ENCODE measurements at regions not wholly inside any gene's neighbourhood (a gene's known extent, or its start where the extent isn't known, plus 50 kb on each side); places are given as distances from the start of the nearest gene placed in this dataset.

DNA sequence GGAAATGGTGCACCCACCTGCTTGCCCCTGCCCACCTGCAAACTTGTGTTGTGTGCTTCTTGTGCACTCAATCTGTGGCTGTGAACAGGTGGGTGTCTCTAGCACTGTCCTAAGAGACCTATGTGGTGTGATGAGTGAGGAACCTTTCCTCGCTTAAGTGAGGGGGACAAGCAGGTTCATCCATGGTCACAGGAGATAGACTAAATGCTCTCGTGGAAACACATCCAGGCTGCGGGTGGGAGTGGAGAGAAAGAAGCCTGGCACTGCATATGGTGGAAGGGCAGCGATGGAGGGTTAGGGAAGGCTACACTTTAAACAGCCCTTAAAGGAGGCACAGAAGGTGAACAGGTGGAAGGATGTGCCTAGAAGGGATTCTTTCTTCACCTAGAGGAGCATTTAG is 330.9 kb downstream of the CXCL12 start:
- ChIA-PET POLR2A (no interaction called here), CTCF (no interaction called here)
- Mint-ChIP-seq H3K27ac (no peak overlapping the region), H3K27me3 (peaks cover 7% of the 10 kb centered on the region), H3K4me3 (no peak overlapping the region), H3K36me3 (no peaks in the 10 kb centered on the region), H3K9me3 (no peaks in the 10 kb centered on the region), H3K4me1 (ENCODE audit: low read depth) (no peaks in the 10 kb centered on the region)
- DNase-seq: no peak
- intact Hi-C loops (cut with micrococcal nuclease): no loop called here

DNA sequence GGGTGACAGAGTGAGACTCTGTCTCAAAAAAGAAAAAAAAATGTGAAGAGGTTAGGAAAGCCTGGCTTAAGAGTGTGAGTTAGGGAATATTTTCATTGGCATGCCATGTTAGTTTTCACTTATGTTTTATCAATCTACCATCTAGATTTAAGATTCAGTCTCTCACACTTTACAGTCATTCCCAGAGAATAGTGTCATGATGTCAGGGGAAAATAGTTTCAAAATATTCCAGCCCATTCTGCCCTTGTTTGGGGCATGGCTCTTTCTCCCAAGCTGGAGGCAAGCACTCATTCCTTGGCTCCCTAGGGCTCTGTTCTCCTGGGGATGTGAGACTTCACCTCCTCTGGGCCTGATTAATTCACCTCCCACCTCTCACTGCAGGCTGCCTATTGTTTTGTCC is 331.5 kb downstream of the CXCL12 start:
- Mint-ChIP-seq H3K4me1 (ENCODE audit: low read depth) (no peaks in the 10 kb centered on the region), H3K27ac (no peak overlapping the region), H3K27me3 (peaks cover 5% of the 10 kb centered on the region), H3K4me3 (no peak overlapping the region), H3K9me3 (no peaks in the 10 kb centered on the region), H3K36me3 (no peaks in the 10 kb centered on the region)
- intact Hi-C loops (cut with micrococcal nuclease): no loop called here
- CTCF ChIA-PET: no interaction called here
- no peak for DNase-seq
- POLR2A ChIA-PET: no interaction called here

DNA sequence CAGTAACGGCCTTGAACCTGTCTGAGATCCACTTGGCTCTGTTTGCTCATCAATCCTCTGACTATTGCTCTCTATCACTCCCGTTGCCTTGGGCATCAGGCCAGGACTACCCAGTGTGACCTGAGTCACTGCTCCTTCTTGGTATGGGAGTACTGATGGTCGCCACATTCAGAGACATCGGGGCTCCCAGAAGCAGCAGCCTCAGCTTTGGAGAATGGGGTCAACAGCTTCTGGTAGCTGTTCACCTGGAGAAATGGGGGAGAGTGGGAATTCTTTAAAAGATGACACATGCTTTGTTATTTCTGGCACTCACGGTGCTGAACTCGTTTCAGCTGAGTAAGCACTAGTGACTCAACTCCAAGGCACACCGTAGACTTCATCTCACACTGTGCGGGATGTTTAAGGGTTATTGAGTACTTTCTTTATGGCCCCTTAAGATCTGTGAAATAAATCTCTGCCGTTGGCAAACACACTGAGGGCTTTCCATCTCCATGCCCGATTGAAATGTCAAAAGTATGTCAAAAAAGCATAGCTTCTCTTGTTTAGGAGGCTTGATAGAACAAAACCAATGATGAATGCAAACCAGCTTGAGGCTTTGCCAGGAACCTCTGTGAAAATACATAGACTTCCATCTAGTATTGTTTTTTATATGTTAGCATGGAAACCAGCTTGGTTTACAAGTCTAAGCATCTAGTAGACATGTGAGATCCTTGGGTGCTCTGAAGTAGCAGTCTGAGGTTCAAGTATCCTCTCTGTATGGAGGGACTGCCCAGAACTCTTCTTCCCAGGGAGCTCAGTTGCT is 333.1 kb downstream of the CXCL12 start:
- Mint-ChIP-seq H3K4me1 (ENCODE audit: low read depth) (no peaks in the 10 kb centered on the region), H3K27me3 (peaks cover 11% of the 10 kb centered on the region), H3K9me3 (no peaks in the 10 kb centered on the region), H3K4me3 (no peak overlapping the region), H3K27ac (no peak overlapping the region), H3K36me3 (no peaks in the 10 kb centered on the region)
- intact Hi-C loops (cut with micrococcal nuclease): no loop called here
- CTCF ChIA-PET: no interaction called here
- no peak for DNase-seq
- POLR2A ChIA-PET: no interaction called here

DNA sequence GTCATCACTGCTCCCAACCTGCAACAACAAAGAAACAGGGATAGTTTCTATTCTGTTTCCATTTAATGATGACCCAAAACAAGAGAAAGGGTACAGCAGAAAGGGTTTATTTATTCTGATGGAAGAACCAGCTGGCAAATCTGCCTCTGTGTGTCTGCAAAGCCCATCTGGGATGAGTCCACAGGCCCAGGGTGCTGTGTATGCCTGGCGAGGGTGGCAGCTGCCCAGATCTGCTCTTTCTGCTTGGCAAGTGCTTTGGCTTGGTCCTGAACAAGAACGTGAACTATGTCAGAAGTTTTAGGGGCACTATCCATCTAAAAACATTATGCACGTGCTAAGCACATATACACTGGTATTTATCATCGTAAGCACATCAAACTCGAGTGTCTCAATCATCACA is 333.8 kb downstream of the CXCL12 start:
- H3K36me3 Mint-ChIP-seq: no peaks in the 10 kb centered on the region
- no peak for DNase-seq
- ChIA-PET POLR2A (no interaction called here), CTCF (no interaction called here)
- no peaks in the 10 kb centered on the region for H3K9me3 Mint-ChIP-seq
- H3K4me3 Mint-ChIP-seq: no peak overlapping the region
- H3K27me3 Mint-ChIP-seq: peaks cover 11% of the 10 kb centered on the region
- no peaks in the 10 kb centered on the region for H3K4me1 Mint-ChIP-seq (ENCODE audit: low read depth)
- H3K27ac Mint-ChIP-seq: no peak overlapping the region
- intact Hi-C loops (cut with micrococcal nuclease): no loop called here

DNA sequence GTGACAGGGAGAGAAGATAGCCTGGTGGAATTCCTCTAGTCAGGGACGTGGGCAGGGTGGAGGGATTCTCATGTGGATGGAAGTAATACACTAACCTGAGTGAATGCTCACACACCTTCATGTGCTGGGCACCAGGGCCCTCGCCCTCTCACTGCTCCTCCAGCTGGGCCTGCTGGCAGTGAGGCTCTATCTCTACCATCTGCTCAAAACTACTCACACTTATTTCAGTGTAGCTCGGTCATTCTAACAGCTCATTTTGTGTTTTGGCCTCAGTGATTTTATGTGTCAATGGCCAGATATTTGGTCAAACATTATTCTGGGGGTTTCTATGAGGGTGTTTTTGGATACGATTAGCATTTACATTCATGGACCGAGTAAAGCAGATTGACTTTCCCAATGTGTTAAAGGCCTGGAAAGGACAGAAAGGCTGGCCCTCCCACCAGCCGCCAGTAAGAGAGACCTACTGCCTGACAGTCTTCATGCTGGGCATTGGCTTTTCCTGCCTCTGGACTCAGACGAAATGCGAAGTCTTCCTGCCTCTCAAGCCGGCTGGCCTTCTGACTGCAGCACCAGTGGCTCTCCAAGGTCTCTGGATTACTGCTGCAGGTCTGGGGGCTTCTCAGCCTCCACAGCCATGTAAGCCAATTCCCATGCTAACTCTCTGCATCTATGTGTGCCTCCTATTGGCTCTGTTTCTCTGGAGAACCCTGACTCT is 335.4 kb downstream of the CXCL12 start:
- POLR2A ChIA-PET: no interaction called here
- Mint-ChIP-seq H3K36me3 (no peaks in the 10 kb centered on the region), H3K4me3 (no peak overlapping the region), H3K9me3 (no peaks in the 10 kb centered on the region), H3K4me1 (ENCODE audit: low read depth) (no peaks in the 10 kb centered on the region), H3K27me3 (peaks cover 11% of the 10 kb centered on the region), H3K27ac (no peak overlapping the region)
- CTCF ChIA-PET: no interaction called here
- DNase-seq: no peak
- intact Hi-C loops (cut with micrococcal nuclease): no loop called here

DNA sequence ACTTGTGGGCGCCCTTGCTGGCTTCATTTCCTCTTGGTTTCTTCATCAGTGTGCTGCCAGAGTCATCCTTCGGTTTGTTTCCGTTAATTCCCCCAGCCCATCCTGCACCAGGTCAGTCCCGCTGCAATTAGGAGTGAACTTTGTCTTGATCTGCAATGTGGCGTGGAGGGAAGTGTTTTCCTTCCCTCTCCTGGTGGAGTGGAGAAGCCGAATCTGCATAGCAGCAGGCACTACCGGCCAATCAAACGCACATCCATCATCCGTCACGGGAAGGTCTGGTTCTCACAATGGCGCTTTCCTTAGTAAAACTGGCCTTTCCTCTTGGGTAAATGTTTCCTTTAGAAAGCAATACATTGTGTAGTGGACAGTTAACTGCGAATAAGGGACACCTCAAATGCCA is 337.5 kb downstream of the CXCL12 start:
- Mint-ChIP-seq H3K27me3 (peaks cover 11% of the 10 kb centered on the region), H3K27ac (no peak overlapping the region), H3K4me3 (no peak overlapping the region), H3K36me3 (no peaks in the 10 kb centered on the region), H3K4me1 (ENCODE audit: low read depth) (no peaks in the 10 kb centered on the region), H3K9me3 (no peaks in the 10 kb centered on the region)
- POLR2A ChIA-PET: no interaction called here
- intact Hi-C loops (cut with micrococcal nuclease): no loop called here
- DNase-seq: no peak
- CTCF ChIA-PET: no interaction called here

DNA sequence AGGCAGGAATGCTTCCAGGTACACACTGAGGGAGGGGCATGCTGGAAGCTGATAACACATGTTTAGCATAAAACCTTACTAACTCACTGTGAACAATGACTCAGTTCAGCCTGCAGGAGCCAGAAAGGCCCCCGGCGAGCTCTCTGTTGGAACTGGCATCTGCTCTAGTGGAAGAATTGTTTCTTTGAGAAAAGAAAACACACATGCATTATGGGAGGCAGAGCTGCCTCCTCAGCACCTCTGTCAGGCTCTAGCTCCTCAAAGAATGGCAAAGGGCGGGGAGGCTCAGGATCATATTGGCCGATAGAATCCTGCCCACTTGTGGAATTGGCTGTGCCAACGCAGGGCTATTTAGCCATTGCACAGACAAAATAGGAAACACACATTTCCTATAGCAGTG is 338.3 kb downstream of the CXCL12 start:
- CTCF ChIA-PET: no interaction called here
- H3K36me3 Mint-ChIP-seq: no peaks in the 10 kb centered on the region
- POLR2A ChIA-PET: no interaction called here
- intact Hi-C loops (cut with micrococcal nuclease): no loop called here
- H3K27ac Mint-ChIP-seq: no peak overlapping the region
- H3K4me3 Mint-ChIP-seq: no peak overlapping the region
- DNase-seq: no peak
- H3K27me3 Mint-ChIP-seq: peaks cover 11% of the 10 kb centered on the region
- H3K9me3 Mint-ChIP-seq: no peaks in the 10 kb centered on the region
- no peaks in the 10 kb centered on the region for H3K4me1 Mint-ChIP-seq (ENCODE audit: low read depth)

DNA sequence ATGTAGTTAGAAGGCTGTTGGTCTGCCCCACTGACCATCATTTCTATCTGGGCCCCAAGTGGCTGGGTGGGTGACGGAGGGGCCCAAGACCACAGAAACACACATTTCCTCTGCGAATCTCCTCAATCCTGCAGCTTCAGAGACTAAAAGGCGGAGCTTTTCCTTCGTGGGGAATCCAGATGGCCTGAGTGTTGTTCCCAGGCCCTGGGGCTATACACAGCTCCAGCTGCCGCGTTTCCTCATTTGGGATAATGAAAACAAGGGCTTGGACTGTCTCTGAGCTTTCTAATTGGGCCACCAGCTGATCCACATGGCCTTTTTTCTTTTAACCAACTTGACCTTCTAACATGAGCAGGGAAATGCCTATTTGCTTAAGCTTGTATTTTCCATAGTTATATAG is 339.9 kb downstream of the CXCL12 start:
- CTCF ChIA-PET: interaction anchor here (1.1 kb wide), 1 partner anchor 390 kb away, joined by 3 read pairs; no protein-coding TSS in a partner anchor
- no peak overlapping the region for H3K4me3 Mint-ChIP-seq

DNA sequence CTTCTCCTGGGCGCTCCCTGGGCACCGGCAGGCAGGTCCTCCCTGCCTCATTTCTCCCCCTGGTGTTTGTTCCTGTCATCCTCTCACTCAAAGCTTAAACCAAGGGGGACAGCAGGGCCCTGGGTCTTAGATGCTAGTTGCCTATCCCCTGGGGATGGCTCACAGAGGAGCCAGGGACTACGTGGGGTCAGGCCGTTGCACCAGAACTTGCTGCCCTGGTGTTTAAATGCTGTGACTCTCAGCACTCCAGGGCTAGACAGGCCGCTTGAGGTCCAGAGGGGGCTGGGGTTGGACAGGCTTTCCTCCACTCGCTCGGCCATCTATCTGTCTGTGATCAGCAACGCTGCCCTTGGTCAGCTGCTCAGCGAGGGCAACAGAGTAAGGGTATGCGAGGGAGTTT is 340.3 kb downstream of the CXCL12 start:
- H3K36me3 Mint-ChIP-seq: no peaks in the 10 kb centered on the region
- no peaks in the 10 kb centered on the region for H3K4me1 Mint-ChIP-seq (ENCODE audit: low read depth)
- no peaks in the 10 kb centered on the region for H3K9me3 Mint-ChIP-seq
- intact Hi-C loops (cut with micrococcal nuclease): no loop called here
- ChIA-PET POLR2A (no interaction called here), CTCF (interaction anchor here (1.1 kb wide), 1 partner anchor 389 kb away, joined by 3 read pairs; no protein-coding TSS in a partner anchor)
- H3K27me3 Mint-ChIP-seq: peaks cover 7% of the 10 kb centered on the region
- H3K4me3 Mint-ChIP-seq: no peak overlapping the region
- no peak overlapping the region for H3K27ac Mint-ChIP-seq
- no peak for DNase-seq

More for the DNA sequence above, 339.9 kb downstream of the CXCL12 start:
- no peaks in the 10 kb centered on the region for H3K36me3 Mint-ChIP-seq
- no peak overlapping the region for H3K27ac Mint-ChIP-seq
- no peaks in the 10 kb centered on the region for H3K9me3 Mint-ChIP-seq
- no peak for DNase-seq
- H3K27me3 Mint-ChIP-seq: peaks cover 7% of the 10 kb centered on the region
- intact Hi-C loops (cut with micrococcal nuclease): no loop called here
- no peaks in the 10 kb centered on the region for H3K4me1 Mint-ChIP-seq (ENCODE audit: low read depth)
- POLR2A ChIA-PET: no interaction called here

DNA sequence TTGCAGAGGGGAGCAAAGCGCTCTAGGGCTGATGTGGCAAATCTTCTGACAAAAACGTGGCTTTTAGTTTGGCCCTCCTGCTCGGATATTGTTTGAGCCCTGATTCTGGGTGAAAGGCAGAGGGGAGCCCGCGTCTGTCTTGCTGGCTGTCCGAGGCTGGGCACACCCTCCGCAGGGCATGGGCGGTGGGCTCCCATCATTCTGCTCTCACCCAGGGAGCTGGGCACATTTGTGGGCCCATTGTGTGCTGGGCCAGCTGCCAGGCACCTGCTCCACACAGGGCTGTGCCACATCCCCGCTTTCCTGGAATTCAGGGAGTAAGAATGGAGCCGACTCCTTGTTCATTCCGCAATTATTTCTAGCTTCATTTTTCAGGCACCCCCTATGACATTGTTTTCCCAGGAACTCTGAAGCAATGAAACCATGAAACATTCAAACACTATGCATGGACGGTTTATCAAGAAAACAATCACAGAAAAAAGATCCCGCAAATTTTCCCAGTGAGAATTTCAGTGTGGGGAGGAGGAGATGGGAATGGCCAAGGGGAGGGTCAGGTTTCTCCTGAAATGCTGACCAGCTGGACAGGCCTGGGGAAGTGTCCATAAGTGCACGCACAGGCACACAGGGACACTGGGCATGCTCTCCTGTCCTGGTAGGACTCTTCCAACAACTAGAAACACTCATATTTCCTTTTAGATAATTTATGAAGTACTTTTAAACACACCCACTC is 341.1 kb downstream of the CXCL12 start:
- ChIA-PET CTCF (no interaction called here), POLR2A (no interaction called here)
- Mint-ChIP-seq H3K4me3 (no peak overlapping the region), H3K27ac (no peak overlapping the region), H3K9me3 (no peaks in the 10 kb centered on the region), H3K27me3 (peaks cover 7% of the 10 kb centered on the region), H3K4me1 (ENCODE audit: low read depth) (no peaks in the 10 kb centered on the region), H3K36me3 (no peaks in the 10 kb centered on the region)
- intact Hi-C loops (cut with micrococcal nuclease): no loop called here
- no peak for DNase-seq

DNA sequence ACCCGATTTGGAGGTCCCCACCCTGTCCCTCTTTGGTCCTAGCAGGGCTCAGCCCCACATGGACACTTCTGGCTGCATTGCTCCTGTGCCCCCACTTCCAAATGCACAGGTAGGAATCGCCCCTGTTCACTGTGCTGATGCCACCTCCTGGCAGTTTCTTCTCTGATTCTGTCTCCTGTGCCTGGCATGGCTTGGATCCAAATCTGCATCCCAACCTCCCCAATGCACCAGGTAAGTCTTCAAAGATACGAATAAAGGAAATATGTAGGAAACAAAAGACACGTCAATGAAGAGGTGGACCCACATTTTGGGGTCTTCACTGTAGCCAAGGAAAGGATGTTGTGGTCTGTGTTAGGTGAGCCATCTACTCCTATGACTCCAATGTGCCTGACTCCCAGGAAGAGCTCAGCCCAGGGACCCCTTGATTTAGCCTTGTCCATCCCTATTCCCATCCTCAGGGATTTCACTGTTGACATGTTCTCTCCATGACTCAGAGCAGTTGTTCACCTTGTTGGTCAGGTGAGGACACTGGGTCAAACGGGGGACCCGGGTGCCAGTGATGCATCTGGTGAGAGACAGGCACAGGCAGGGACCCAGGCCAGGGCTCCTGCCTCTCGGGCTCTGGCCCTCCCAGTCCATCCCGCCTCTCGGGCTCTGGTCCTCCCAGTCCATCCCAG is 341.8 kb downstream of the CXCL12 start:
- no peaks in the 10 kb centered on the region for H3K36me3 Mint-ChIP-seq
- intact Hi-C loops (cut with micrococcal nuclease): no loop called here
- no peak overlapping the region for H3K27ac Mint-ChIP-seq
- H3K4me1 Mint-ChIP-seq (ENCODE audit: low read depth): no peaks in the 10 kb centered on the region
- POLR2A ChIA-PET: no interaction called here
- no peak overlapping the region for H3K4me3 Mint-ChIP-seq
- CTCF ChIA-PET: no interaction called here
- no peaks in the 10 kb centered on the region for H3K9me3 Mint-ChIP-seq
- H3K27me3 Mint-ChIP-seq: peaks cover 7% of the 10 kb centered on the region
- no peak for DNase-seq

DNA sequence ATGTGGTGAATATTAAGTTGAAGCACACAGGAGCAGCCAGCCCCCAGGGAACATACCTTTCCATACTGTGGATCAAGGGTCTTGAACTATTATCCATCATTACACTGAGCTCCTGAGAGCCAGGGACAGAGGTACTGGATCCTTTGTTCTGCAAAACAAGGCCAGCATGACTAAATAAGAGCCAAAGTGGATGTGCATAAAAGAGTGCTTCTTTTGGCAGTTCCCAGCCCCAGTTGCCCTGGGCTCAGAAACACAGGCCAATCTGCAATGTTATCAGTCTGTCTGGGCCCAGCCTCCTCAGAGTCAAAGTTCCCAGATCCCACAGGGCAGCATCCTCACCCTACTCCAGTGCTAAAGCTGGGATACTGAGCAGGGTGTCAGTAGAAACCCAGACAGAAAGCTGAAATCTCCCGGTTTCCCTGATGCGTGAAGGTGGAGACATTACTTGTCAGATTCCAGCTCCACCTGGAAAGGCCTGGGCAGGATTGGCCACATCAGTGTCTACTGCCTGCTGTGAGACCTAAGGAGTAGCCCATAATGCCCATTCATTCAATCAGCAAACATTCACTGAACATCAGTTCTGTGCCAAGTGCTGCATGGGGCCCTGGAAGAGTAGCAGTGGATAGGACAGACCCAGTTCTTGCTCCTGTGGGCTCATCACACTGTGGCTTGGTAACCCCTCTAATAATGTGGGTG is 342.7 kb downstream of the CXCL12 start:
- intact Hi-C loops (cut with micrococcal nuclease): no loop called here
- Mint-ChIP-seq H3K36me3 (no peaks in the 10 kb centered on the region), H3K27me3 (peaks cover under 1% of the 10 kb centered on the region), H3K27ac (no peak overlapping the region), H3K9me3 (no peaks in the 10 kb centered on the region), H3K4me1 (ENCODE audit: low read depth) (no peaks in the 10 kb centered on the region), H3K4me3 (no peak overlapping the region)
- ChIA-PET POLR2A (no interaction called here), CTCF (no interaction called here)
- no peak for DNase-seq
